HCT116 (cell line): ENCODE measurements at regions not wholly inside any gene's neighbourhood (a gene's known extent, or its start where the extent isn't known, plus 50 kb on each side); places are given as distances from the start of the nearest gene placed in this dataset.

Experiments used
- CTCF ChIP-seq, 3 experiments: fragments of 200-600 bp in 1 of 3; sonication (generic) in 1 of 3; IDR thresholded peaks in 2 of 3; conservative IDR thresholded peaks in 1 of 3; 2 replicates each; pipeline ENCODE4 v1.5.1; 2012 to 2017; ENCODE audit warnings: low read depth in 2 of 3, low read length in 2 of 3, antibody characterized with exemption in 1 of 3, borderline replicate concordance in 1 of 3, control low read depth in 1 of 3, mild to moderate bottlenecking in 1 of 3, mixed read lengths in 1 of 3, mixed run types in 1 of 3, moderate library complexity in 1 of 3; ENCODE audit not compliant: insufficient read depth in 1 of 3
- POLR2A ChIP-seq: IDR thresholded peaks from 2 replicates; pipeline ENCODE4 v1.7.0; 2011; ENCODE audit warnings: borderline replicate concordance; ENCODE audit not compliant: insufficient read depth, insufficient read length; ENCODE audit errors: extremely low read depth

GRCh38 chr22:22810018-22810427, 77.6 kb upstream of the IGLL5 start:
- TF ChIP-seq CTCF (IDR thresholded peaks at IDR 0.05 in 2 of 3, conservative IDR thresholded peaks at IDR 0.05 in 1 of 3; ENCODE audit: borderline replicate concordance in 1 of 3, insufficient read depth in 1 of 3, low read depth in 2 of 3, low read length in 2 of 3): peak; percentile 54 to 98 (median 97); a peak in 5 of 6 replicates
- TF ChIP-seq POLR2A: no peak
